Liver (tissue), 8 donors: ENCODE measurements at regions not wholly inside any gene's neighbourhood (a gene's known extent, or its start where the extent isn't known, plus 50 kb on each side); places are given as distances from the start of the nearest gene placed in this dataset.
A peak's percentile ranks its signal among the peaks of the same experiment; 100 is the strongest.

Experiments used
- DNase-seq: peaks from one replicate; pipeline ENCODE4 v3.0.0-alpha.2; 2017; ENCODE audit warnings: low spot score
- H3K27ac ChIP-seq, 2 donors: one replicate each; pipeline ENCODE4 v1.7.0; 2013; ENCODE audit warnings: inconsistent platforms in 2 of 2, low read length in 2 of 2, control low read depth in 1 of 2, low read depth in 1 of 2, mild to moderate bottlenecking in 1 of 2
- H3K27me3 ChIP-seq, 4 donors: one replicate each; pipeline versions ENCODE4 v1.6.1 to v1.7.0; 2013; ENCODE audit warnings: low read length in 3 of 4, inconsistent platforms in 1 of 4, mild to moderate bottlenecking in 1 of 4, moderate library complexity in 1 of 4; ENCODE audit not compliant: control insufficient read depth in 4 of 4, insufficient read depth in 4 of 4
- H3K36me3 ChIP-seq, 4 donors: one replicate each; pipeline versions ENCODE4 v1.6.1 to v1.7.0; 2013; ENCODE audit warnings: low read length in 3 of 4, mild to moderate bottlenecking in 3 of 4, low read depth in 1 of 4, moderate library complexity in 1 of 4; ENCODE audit not compliant: control insufficient read depth in 4 of 4, insufficient read depth in 3 of 4
- H3K4me1 ChIP-seq, 4 donors: one replicate each; pipeline versions ENCODE4 v1.6.1 to v1.7.0; 2013; ENCODE audit warnings: low read length in 3 of 4, mild to moderate bottlenecking in 3 of 4, moderate library complexity in 1 of 4; ENCODE audit not compliant: control insufficient read depth in 4 of 4, insufficient read depth in 4 of 4
- H3K4me3 ChIP-seq, 3 donors: one replicate each; pipeline versions ENCODE4 v1.6.1 to v1.7.0; 2013; ENCODE audit warnings: low read length in 3 of 3, control low read depth in 1 of 3, low read depth in 1 of 3, mild to moderate bottlenecking in 1 of 3
- H3K9ac ChIP-seq, 2 donors: one replicate each; pipeline ENCODE4 v1.7.0; 2013; ENCODE audit warnings: low read length in 2 of 2, mild to moderate bottlenecking in 2 of 2, moderate library complexity in 2 of 2, control low read depth in 1 of 2, low read depth in 1 of 2
- H3K9me3 ChIP-seq, 4 donors: one replicate each; pipeline versions ENCODE4 v1.6.1 to v1.7.0; 2013; ENCODE audit warnings: low read length in 3 of 4; ENCODE audit not compliant: control insufficient read depth in 4 of 4
- EGR1 ChIP-seq, 2 donors: IDR thresholded peaks; 2 replicates each; pipeline ENCODE4 v1.6.1; 2016 to 2018; ENCODE audit warnings: antibody characterized with exemption in 2 of 2, low read depth in 2 of 2
- FOXA1 ChIP-seq: IDR thresholded peaks from 2 replicates; pipeline ENCODE4 v1.6.1; 2016; ENCODE audit warnings: antibody characterized with exemption
- FOXA2 ChIP-seq: IDR thresholded peaks from 2 replicates; pipeline ENCODE4 v1.6.1; 2016; ENCODE audit warnings: antibody characterized with exemption
- GABPA ChIP-seq, 2 donors: IDR thresholded peaks in 1 of 2; conservative IDR thresholded peaks in 1 of 2; 2 replicates each; pipeline ENCODE4 v1.6.1; 2016; ENCODE audit warnings: antibody characterized with exemption in 2 of 2, mild to moderate bottlenecking in 1 of 2, moderate library complexity in 1 of 2
- HNF4A ChIP-seq, 2 donors: conservative IDR thresholded peaks; 2 replicates each; pipeline ENCODE4 v1.6.1; 2016; ENCODE audit warnings: antibody characterized with exemption in 2 of 2, mild to moderate bottlenecking in 2 of 2
- HNF4G ChIP-seq: IDR thresholded peaks from 2 replicates; pipeline ENCODE4 v1.6.1; 2016; ENCODE audit warnings: antibody characterized with exemption
- JUND ChIP-seq, 2 donors: IDR thresholded peaks; 2 replicates each; pipeline ENCODE4 v1.6.1; 2016; ENCODE audit warnings: antibody characterized with exemption in 2 of 2
- NR2F2 ChIP-seq: IDR thresholded peaks from 2 replicates; pipeline ENCODE4 v1.6.1; 2016; ENCODE audit warnings: antibody characterized with exemption
- RAD21 ChIP-seq, 2 donors: IDR thresholded peaks; 2 replicates each; pipeline ENCODE4 v1.6.1; 2016; ENCODE audit warnings: antibody characterized with exemption in 2 of 2, mild to moderate bottlenecking in 2 of 2
- RXRA ChIP-seq, 2 donors: IDR thresholded peaks; 2 replicates each; pipeline ENCODE4 v1.6.1; 2017 to 2018; ENCODE audit warnings: antibody characterized with exemption in 2 of 2, mild to moderate bottlenecking in 1 of 2
- SP1 ChIP-seq: IDR thresholded peaks from 2 replicates; pipeline ENCODE4 v1.6.1; 2018; ENCODE audit warnings: antibody characterized with exemption, mild to moderate bottlenecking
- TAF1 ChIP-seq: conservative IDR thresholded peaks from 2 replicates; pipeline ENCODE4 v1.6.1; 2016; ENCODE audit warnings: antibody characterized with exemption, mild to moderate bottlenecking
- YY1 ChIP-seq: IDR thresholded peaks from 2 replicates; pipeline ENCODE4 v1.6.1; 2016; ENCODE audit warnings: antibody characterized with exemption, mild to moderate bottlenecking
- ZBTB33 ChIP-seq: IDR thresholded peaks from 2 replicates; pipeline ENCODE4 v1.6.1; 2016; ENCODE audit warnings: antibody characterized with exemption
- WGBS: extraction: QIAGEN DNeasy Blood & Tissue Kit; methylation state at CpG from one replicate; pipeline ENCODE4 v1.1.7; 2013; 5-methylcytosine and 5-hydroxymethylcytosine counted together
- TF ChIP-seq, protein P1 (sequence below): IDR thresholded peaks from 2 replicates; pipeline ENCODE4 v1.6.1; 2016; ENCODE audit warnings: antibody characterized with exemption
- TF ChIP-seq, protein P2 (sequence below): IDR thresholded peaks from 2 replicates; pipeline ENCODE4 v1.6.1; 2016; ENCODE audit warnings: antibody characterized with exemption, mild to moderate bottlenecking
- TF ChIP-seq, protein P3 (sequence below): IDR thresholded peaks from 2 replicates; pipeline ENCODE4 v1.6.1; 2016; ENCODE audit warnings: antibody characterized with exemption
- TF ChIP-seq, protein P4 (sequence below): fragments of 150-350 bp; IDR thresholded peaks from 2 replicates; pipeline ENCODE4 v1.5.1; 2017; ENCODE audit warnings: improper control_type of control experiment, low read depth, low read length; ENCODE audit not compliant: missing input control
- donor health status: healthy.
- donor health status: healthy.
- donor health status: healthy.
- donor health status: healthy.
- donor health status: healthy.

GRCh38 chr4:138596896-138597295 is 354.7 kb upstream of the SLC7A11 start:
- Histone ChIP-seq H3K4me3 (no peak overlapping the region), H3K4me1 (peaks cover 4 to 15% (median 10%) of the 10 kb centered on the region in 4 donors), H3K27ac (no peak overlapping the region), H3K36me3 (no peaks in the 10 kb centered on the region), H3K27me3 (no peaks in the 10 kb centered on the region), H3K9me3 (no peaks in the 10 kb centered on the region), H3K9ac (no peak overlapping the region)
- DNase-seq, result no peak
- 56% methylated on average over 2 of the region's 2 CpGs for WGBS
- TF ChIP-seq RAD21 (IDR thresholded peaks at IDR 0.05), result no peak
- TF ChIP-seq JUND (IDR thresholded peaks at IDR 0.05), result no peak
- no peak for TF ChIP-seq SP1
- no peak for TF ChIP-seq TAF1
- TF ChIP-seq GABPA (IDR thresholded peaks at IDR 0.05 in 1 of 2, conservative IDR thresholded peaks at IDR 0.05 in 1 of 2), result no peak
- TF ChIP-seq, protein P1, sequence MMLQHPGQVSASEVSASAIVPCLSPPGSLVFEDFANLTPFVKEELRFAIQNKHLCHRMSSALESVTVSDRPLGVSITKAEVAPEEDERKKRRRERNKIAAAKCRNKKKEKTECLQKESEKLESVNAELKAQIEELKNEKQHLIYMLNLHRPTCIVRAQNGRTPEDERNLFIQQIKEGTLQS, result no peak
- no peak for TF ChIP-seq EGR1 (IDR thresholded peaks at IDR 0.05; ENCODE audit: low read depth in 2 of 2)

DNA sequence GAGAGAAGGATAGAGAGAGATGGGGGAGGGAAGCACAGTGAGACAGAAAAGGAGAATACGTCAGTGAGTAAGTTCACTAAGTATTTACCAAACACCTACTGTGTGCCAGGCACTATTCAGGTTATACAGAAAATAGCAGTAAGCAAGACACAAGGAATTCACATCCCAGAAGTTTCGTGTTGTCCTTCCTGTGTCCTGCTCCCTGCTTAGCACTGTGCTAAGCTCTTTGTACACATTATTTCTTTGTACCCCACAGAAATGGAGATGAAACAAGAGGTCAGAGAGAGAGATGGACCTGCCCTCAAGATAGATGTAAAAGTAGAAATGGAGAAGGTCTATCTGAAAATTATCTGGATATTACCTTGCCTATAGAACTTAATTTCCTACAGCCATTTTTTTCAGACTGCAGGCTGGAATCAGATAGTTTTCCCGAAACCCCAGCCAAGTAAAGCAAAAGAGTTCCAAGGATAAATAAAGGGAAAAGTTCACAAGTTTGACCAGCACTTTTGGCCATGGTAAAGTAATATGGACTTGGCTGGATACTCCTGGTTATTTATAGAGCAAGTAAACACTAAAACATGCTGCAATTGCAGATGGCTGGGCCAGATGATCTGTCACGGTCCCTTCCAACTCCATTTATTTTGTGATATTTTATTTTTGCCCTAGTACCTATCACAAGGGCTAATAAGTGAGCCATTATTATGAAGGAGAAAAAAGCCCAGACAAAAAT is 353.7 kb upstream of the SLC7A11 start:
- Histone ChIP-seq H3K36me3 (no peaks in the 10 kb centered on the region), H3K4me1 (peaks cover 4 to 15% (median 10%) of the 10 kb centered on the region in 4 donors), H3K9me3 (no peaks in the 10 kb centered on the region), H3K4me3 (no peak overlapping the region), H3K27me3 (no peaks in the 10 kb centered on the region), H3K9ac (no peak overlapping the region), H3K27ac (peak overlapping the region in 1 of 2 donors; percentile 19)
- TF ChIP-seq, protein P1, result peak; percentile 70
- TF ChIP-seq ZBTB33 (no peak), FOXA2 (peak; percentile 71), RXRA (IDR thresholded peaks at IDR 0.05) (peak; percentile 73 to 75), GABPA (IDR thresholded peaks at IDR 0.05 in 1 of 2, conservative IDR thresholded peaks at IDR 0.05 in 1 of 2) (no peak), EGR1 (IDR thresholded peaks at IDR 0.05; ENCODE audit: low read depth in 2 of 2) (no peak), YY1 (peak; percentile 79), FOXA1 (peak; percentile 60), TAF1 (no peak), HNF4A (conservative IDR thresholded peaks at IDR 0.05) (peak; percentile 54 to 57), NR2F2 (peak; percentile 65), HNF4G (no peak), JUND (IDR thresholded peaks at IDR 0.05) (peak; percentile 31 to 45), RAD21 (IDR thresholded peaks at IDR 0.05) (peak; percentile 39 to 45), SP1 (peak; percentile 81)
- TF ChIP-seq, protein P2, sequence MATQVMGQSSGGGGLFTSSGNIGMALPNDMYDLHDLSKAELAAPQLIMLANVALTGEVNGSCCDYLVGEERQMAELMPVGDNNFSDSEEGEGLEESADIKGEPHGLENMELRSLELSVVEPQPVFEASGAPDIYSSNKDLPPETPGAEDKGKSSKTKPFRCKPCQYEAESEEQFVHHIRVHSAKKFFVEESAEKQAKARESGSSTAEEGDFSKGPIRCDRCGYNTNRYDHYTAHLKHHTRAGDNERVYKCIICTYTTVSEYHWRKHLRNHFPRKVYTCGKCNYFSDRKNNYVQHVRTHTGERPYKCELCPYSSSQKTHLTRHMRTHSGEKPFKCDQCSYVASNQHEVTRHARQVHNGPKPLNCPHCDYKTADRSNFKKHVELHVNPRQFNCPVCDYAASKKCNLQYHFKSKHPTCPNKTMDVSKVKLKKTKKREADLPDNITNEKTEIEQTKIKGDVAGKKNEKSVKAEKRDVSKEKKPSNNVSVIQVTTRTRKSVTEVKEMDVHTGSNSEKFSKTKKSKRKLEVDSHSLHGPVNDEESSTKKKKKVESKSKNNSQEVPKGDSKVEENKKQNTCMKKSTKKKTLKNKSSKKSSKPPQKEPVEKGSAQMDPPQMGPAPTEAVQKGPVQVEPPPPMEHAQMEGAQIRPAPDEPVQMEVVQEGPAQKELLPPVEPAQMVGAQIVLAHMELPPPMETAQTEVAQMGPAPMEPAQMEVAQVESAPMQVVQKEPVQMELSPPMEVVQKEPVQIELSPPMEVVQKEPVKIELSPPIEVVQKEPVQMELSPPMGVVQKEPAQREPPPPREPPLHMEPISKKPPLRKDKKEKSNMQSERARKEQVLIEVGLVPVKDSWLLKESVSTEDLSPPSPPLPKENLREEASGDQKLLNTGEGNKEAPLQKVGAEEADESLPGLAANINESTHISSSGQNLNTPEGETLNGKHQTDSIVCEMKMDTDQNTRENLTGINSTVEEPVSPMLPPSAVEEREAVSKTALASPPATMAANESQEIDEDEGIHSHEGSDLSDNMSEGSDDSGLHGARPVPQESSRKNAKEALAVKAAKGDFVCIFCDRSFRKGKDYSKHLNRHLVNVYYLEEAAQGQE, result no peak
- TF ChIP-seq, protein P3, sequence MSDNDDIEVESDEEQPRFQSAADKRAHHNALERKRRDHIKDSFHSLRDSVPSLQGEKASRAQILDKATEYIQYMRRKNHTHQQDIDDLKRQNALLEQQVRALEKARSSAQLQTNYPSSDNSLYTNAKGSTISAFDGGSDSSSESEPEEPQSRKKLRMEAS, result peak; percentile 49
- TF ChIP-seq, protein P4, sequence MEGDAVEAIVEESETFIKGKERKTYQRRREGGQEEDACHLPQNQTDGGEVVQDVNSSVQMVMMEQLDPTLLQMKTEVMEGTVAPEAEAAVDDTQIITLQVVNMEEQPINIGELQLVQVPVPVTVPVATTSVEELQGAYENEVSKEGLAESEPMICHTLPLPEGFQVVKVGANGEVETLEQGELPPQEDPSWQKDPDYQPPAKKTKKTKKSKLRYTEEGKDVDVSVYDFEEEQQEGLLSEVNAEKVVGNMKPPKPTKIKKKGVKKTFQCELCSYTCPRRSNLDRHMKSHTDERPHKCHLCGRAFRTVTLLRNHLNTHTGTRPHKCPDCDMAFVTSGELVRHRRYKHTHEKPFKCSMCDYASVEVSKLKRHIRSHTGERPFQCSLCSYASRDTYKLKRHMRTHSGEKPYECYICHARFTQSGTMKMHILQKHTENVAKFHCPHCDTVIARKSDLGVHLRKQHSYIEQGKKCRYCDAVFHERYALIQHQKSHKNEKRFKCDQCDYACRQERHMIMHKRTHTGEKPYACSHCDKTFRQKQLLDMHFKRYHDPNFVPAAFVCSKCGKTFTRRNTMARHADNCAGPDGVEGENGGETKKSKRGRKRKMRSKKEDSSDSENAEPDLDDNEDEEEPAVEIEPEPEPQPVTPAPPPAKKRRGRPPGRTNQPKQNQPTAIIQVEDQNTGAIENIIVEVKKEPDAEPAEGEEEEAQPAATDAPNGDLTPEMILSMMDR, result no peak
- no peak for DNase-seq
- 48% methylated on average over 4 of the region's 4 CpGs for WGBS
